Nephron (organoid): ENCODE measurements at regions not wholly inside any gene's neighbourhood (a gene's known extent, or its start where the extent isn't known, plus 50 kb on each side); places are given as distances from the start of the nearest gene placed in this dataset.

Source experiments
- H3K27ac Mint-ChIP-seq, 3 experiments: 2 replicates each; pipeline ENCODE4 v1.8.0; 2020; ENCODE audit warnings: mixed read lengths in 3 of 3, mild to moderate bottlenecking in 2 of 3, moderate library complexity in 1 of 3
- H3K27me3 Mint-ChIP-seq: 2 replicates; pipeline ENCODE4 v1.8.0; 2021; ENCODE audit warnings: low read depth, mild to moderate bottlenecking, moderate library complexity, mixed read lengths
- H3K36me3 Mint-ChIP-seq: 2 replicates; pipeline ENCODE4 v1.8.0; 2020; ENCODE audit warnings: low read depth, mixed read lengths
- H3K4me1 Mint-ChIP-seq: 2 replicates; pipeline ENCODE4 v1.8.0; 2020; ENCODE audit warnings: mixed read lengths
- H3K4me3 Mint-ChIP-seq, 3 experiments: 2 replicates each; pipeline ENCODE4 v1.8.0; 2020; ENCODE audit warnings: mild to moderate bottlenecking in 3 of 3, mixed read lengths in 3 of 3, moderate library complexity in 2 of 3
- H3K9me3 Mint-ChIP-seq: 2 replicates; pipeline ENCODE4 v1.8.0; 2020; ENCODE audit warnings: mixed read lengths
- CTCF ChIP-seq, 3 experiments: fragments of 200-600 bp; sonication (generic); IDR thresholded peaks; one replicate each; pipeline ENCODE4 v1.5.0; 2021; ENCODE audit warnings: antibody characterized with exemption in 3 of 3; ENCODE audit not compliant: unreplicated experiment in 3 of 3

GRCh38 chrX:40177942-40178715, 80.4 kb upstream of the BCOR start:
- Mint-ChIP-seq H3K27ac (peak overlapping the region in 2 of 3 experiments; percentile 61 to 75), H3K27me3 (peaks cover 5% of the 10 kb centered on the region), H3K36me3 (no peaks in the 10 kb centered on the region), H3K4me3 (peak overlapping the region; percentile 9 to 74 (median 69)), H3K9me3 (peaks cover 6% of the 10 kb centered on the region), H3K4me1 (peaks cover 29% of the 10 kb centered on the region)
- TF ChIP-seq CTCF (IDR thresholded peaks at IDR 0.05; ENCODE audit: unreplicated experiment in 3 of 3) = no peak

DNA sequence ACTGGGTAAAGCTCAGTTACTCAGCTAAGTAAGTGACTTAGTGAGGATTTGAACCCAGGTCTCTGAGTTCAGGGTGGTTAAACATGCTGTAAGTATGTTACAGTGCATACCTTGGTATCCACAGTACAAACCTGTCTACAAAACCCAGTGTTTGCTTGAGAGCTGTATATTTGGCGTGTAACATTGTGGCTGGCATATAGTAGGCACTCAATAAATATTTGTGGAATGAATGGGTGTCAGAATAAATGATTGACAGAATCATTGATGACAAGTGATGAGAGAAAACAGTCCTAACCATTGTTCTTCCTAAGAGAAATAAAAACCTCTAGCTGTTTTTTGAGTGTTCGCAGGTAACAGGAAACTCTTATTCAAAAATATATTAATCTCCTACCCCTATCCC, 79.7 kb upstream of the BCOR start:
- TF ChIP-seq CTCF (IDR thresholded peaks at IDR 0.05; ENCODE audit: unreplicated experiment in 3 of 3) = no peak
- Mint-ChIP-seq H3K9me3 (peaks cover 7% of the 10 kb centered on the region), H3K4me1 (peaks cover 33% of the 10 kb centered on the region), H3K27me3 (peaks cover 5% of the 10 kb centered on the region), H3K27ac (peak overlapping the region; percentile 75 to 96 (median 88)), H3K36me3 (no peaks in the 10 kb centered on the region), H3K4me3 (peak overlapping the region; percentile 81 to 88 (median 88))

DNA sequence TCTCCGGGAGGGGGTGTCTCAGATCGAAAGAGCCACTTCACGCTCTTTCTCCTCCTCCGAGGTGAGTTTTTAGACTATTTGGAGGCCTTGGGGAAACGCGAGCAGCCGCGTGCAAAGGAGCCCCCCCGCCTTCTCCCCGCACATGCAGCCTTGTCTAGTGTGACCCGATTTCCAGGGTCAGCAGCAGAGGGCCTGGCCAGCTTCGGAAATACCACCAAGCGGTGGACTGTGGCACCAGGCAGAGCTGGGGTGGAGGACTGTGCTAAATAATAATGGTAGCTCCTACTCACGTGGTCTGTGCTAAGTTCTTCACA, 79.3 kb upstream of the BCOR start:
- H3K4me3 Mint-ChIP-seq = peak overlapping the region; percentile 81 to 88 (median 88)
- peak overlapping the region; percentile 75 to 96 (median 88) for H3K27ac Mint-ChIP-seq
- peaks cover 7% of the 10 kb centered on the region for H3K9me3 Mint-ChIP-seq
- no peaks in the 10 kb centered on the region for H3K36me3 Mint-ChIP-seq
- no peak for TF ChIP-seq CTCF (IDR thresholded peaks at IDR 0.05; ENCODE audit: unreplicated experiment in 3 of 3)
- peaks cover 5% of the 10 kb centered on the region for H3K27me3 Mint-ChIP-seq
- H3K4me1 Mint-ChIP-seq = peaks cover 36% of the 10 kb centered on the region

DNA sequence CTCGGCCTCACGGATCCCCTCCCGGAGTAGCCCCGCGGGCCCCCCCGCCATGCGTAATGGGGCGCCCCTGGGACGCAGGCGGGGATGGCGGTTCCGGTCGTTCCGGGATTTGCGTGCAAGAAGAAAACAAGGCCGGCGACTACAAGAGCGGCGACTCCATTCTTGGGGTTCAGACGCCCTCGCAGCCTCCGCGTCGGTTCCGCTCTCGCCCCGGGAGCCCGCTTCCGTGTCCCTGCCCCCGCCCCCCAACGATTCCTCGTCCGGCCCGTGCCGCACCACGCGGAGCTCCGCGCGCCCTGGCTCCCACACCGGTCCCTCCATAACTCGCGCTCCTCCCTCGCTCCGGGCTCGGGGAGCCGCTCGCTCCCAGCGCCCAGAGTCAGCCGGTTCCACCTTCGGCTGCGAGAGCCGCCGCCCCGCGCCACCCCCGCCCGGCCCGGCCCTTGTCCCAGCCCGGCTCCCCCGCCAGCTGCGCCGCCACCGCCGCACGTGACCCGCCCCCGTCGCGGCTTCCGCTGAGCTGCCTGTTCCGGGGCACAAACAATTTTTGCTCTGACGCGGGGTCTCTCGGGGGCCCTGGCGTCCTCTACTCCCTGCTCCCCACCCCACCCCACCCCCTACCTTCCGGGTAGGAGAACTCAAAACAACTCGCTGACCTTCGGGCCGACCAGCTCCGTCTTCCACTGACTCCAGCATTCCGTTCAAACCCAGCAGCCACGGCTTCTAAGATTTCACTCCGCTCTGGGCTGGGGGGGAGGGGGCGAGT, 78.8 kb upstream of the BCOR start:
- Mint-ChIP-seq H3K27me3 (peaks cover 5% of the 10 kb centered on the region), H3K27ac (peak overlapping the region; percentile 75 to 96 (median 88)), H3K9me3 (peaks cover 7% of the 10 kb centered on the region), H3K4me3 (peak overlapping the region; percentile 81 to 88 (median 88)), H3K36me3 (no peaks in the 10 kb centered on the region), H3K4me1 (peaks cover 37% of the 10 kb centered on the region)
- TF ChIP-seq CTCF (IDR thresholded peaks at IDR 0.05; ENCODE audit: unreplicated experiment in 3 of 3) = no peak

- Mint-ChIP-seq H3K27me3 (peaks cover 1% of the 10 kb centered on the region), H3K9me3 (peaks cover 3% of the 10 kb centered on the region), H3K27ac (peak overlapping the region; percentile 96 to 97 (median 97)), H3K4me1 (peaks cover 43% of the 10 kb centered on the region), H3K4me3 (peak overlapping the region; percentile 81 to 88 (median 84)), H3K36me3 (no peaks in the 10 kb centered on the region)
- TF ChIP-seq CTCF (IDR thresholded peaks at IDR 0.05; ENCODE audit: unreplicated experiment in 3 of 3) = no peak
These were observed 78.0 kb upstream of the BCOR start for GRCh38 chrX:40175511-40176350.
